22Rv1 (cell line): ENCODE measurements at regions not wholly inside any gene's neighbourhood (a gene's known extent, or its start where the extent isn't known, plus 50 kb on each side); places are given as distances from the start of the nearest gene placed in this dataset.

Experiments
- CTCF ChIP-seq: fragments of 450-650 bp; IDR thresholded peaks from 2 replicates; pipeline ENCODE4 v1.5.1; 2017; ENCODE audit warnings: mild to moderate bottlenecking
- ZFX ChIP-seq: fragments of 450-650 bp; IDR thresholded peaks from 2 replicates; pipeline ENCODE4 v1.6.1; 2017; ENCODE audit warnings: antibody characterized with exemption, borderline replicate concordance

- TF ChIP-seq CTCF (no peak), ZFX (no peak)
Measured at GRCh38 chr4:14047840-14048239, 420.3 kb upstream of the BOD1L1 start.
